GM23338 (cell line): ENCODE measurements at regions not wholly inside any gene's neighbourhood (a gene's known extent, or its start where the extent isn't known, plus 50 kb on each side); places are given as distances from the start of the nearest gene placed in this dataset.

ENCODE experiments used
- ATAC-seq: fragments of 200-7000 bp; cut with Tn5 transposase; 3 replicates; pipeline ENCODE4 v1.9.1; 2020
- DNase-seq: peaks from one replicate; pipeline ENCODE4 v3.0.0-alpha.2; 2015; ENCODE audit warnings: low spot score
- H2AFZ ChIP-seq: fragments of 200-600 bp; sonication (generic); 2 replicates; pipeline ENCODE4 v1.8.0; 2016; ENCODE audit warnings: antibody characterized with exemption, mild to moderate bottlenecking, moderate library complexity
- H3F3A ChIP-seq: fragments of 200-600 bp; sonication (generic); replicated peaks from 2 replicates; pipeline ENCODE4 v1.8.0; 2017; ENCODE audit warnings: antibody characterized with exemption, mixed run types, low read depth
- H3K27ac ChIP-seq: fragments of 200-600 bp; sonication (generic); 2 replicates; pipeline ENCODE4 v1.6.1; 2016; ENCODE audit warnings: low read depth
- H3K27me3 ChIP-seq: fragments of 200-600 bp; sonication (generic); 2 replicates; pipeline ENCODE4 v1.8.0; 2016; ENCODE audit warnings: mild to moderate bottlenecking, mixed run types, moderate library complexity; ENCODE audit not compliant: insufficient read depth
- H3K36me3 ChIP-seq: fragments of 200-600 bp; sonication (generic); 2 replicates; pipeline ENCODE4 v1.8.0; 2016; ENCODE audit warnings: mild to moderate bottlenecking; ENCODE audit not compliant: insufficient read depth
- H3K4me1 ChIP-seq: fragments of 200-600 bp; sonication (generic); 2 replicates; pipeline ENCODE4 v1.8.0; 2016; ENCODE audit warnings: mild to moderate bottlenecking, moderate library complexity; ENCODE audit not compliant: insufficient read depth
- H3K4me2 ChIP-seq: fragments of 200-600 bp; sonication (generic); 2 replicates; pipeline ENCODE4 v1.7.1; 2017; ENCODE audit warnings: mixed run types
- H3K4me3 ChIP-seq: fragments of 200-600 bp; sonication (generic); 2 replicates; pipeline ENCODE4 v1.6.1; 2016; ENCODE audit warnings: mixed run types
- H3K79me2 ChIP-seq: fragments of 200-600 bp; sonication (generic); replicated peaks from 2 replicates; pipeline ENCODE4 v1.8.0; 2017; ENCODE audit warnings: mild to moderate bottlenecking; ENCODE audit not compliant: insufficient read depth
- H3K9me2 ChIP-seq: fragments of 200-600 bp; sonication (generic); 2 replicates; pipeline ENCODE4 v1.8.0; 2017; ENCODE audit not compliant: insufficient read depth
- H4K20me1 ChIP-seq: fragments of 200-600 bp; sonication (generic); replicated peaks from 2 replicates; pipeline ENCODE4 v1.8.0; 2017; ENCODE audit warnings: mild to moderate bottlenecking; ENCODE audit not compliant: insufficient read depth
- H3K27ac Mint-ChIP-seq: 2 replicates; pipeline ENCODE4 v1.8.0; 2020; ENCODE audit warnings: inconsistent platforms, mild to moderate bottlenecking, moderate library complexity, mixed read lengths
- H3K27me3 Mint-ChIP-seq: 3 replicates; pipeline ENCODE4 v1.8.0; 2022; ENCODE audit warnings: low read depth, mild to moderate bottlenecking, moderate library complexity, mixed read lengths, inconsistent platforms; ENCODE audit not compliant: insufficient read depth, poor library complexity
- H3K36me3 Mint-ChIP-seq: 3 replicates; pipeline ENCODE4 v1.8.0; 2021; ENCODE audit warnings: low read depth, mild to moderate bottlenecking, inconsistent platforms, moderate library complexity, mixed read lengths
- H3K4me1 Mint-ChIP-seq: 3 replicates; pipeline ENCODE4 v1.8.0; 2020; ENCODE audit warnings: mild to moderate bottlenecking, inconsistent platforms, mixed read lengths
- H3K4me3 Mint-ChIP-seq: 3 replicates; pipeline ENCODE4 v1.8.0; 2021; ENCODE audit warnings: moderate library complexity, mild to moderate bottlenecking, inconsistent platforms, mixed read lengths
- H3K9me3 Mint-ChIP-seq: 3 replicates; pipeline ENCODE4 v1.8.0; 2020; ENCODE audit warnings: moderate library complexity, mild to moderate bottlenecking, inconsistent platforms, mixed read lengths
- CREB1 ChIP-seq: fragments of 250-450 bp; sonication (Bioruptor Pico); IDR thresholded peaks from 2 replicates; pipeline ENCODE4 v1.5.0; 2020; ENCODE audit warnings: low read depth, mild to moderate bottlenecking, moderate library complexity
- EZH2 ChIP-seq: fragments of 200-600 bp; sonication (generic); IDR thresholded peaks from one replicate; pipeline ENCODE4 v1.8.0; 2017; ENCODE audit warnings: antibody characterized with exemption, mild to moderate bottlenecking, low read depth; ENCODE audit not compliant: unreplicated experiment
- EZH2phosphoT487 ChIP-seq: fragments of 200-600 bp; sonication (generic); IDR thresholded peaks from one replicate; pipeline ENCODE4 v1.8.1; 2018; ENCODE audit warnings: antibody characterized with exemption; ENCODE audit not compliant: unreplicated experiment
- JUNB ChIP-seq: IDR thresholded peaks from one replicate; pipeline ENCODE4 v1.6.1; 2016; ENCODE audit warnings: antibody characterized with exemption; ENCODE audit not compliant: unreplicated experiment
- NANOG ChIP-seq: IDR thresholded peaks from 2 replicates; pipeline ENCODE4 v1.6.1; 2016; ENCODE audit warnings: antibody characterized with exemption, borderline replicate concordance
- POLR2AphosphoS5 ChIP-seq: IDR thresholded peaks from 2 replicates; pipeline ENCODE4 v1.6.1; 2016; ENCODE audit warnings: antibody characterized with exemption, low read depth
- STAT1 ChIP-seq: IDR thresholded peaks from one replicate; pipeline ENCODE4 v1.6.1; 2016; ENCODE audit warnings: antibody characterized with exemption; ENCODE audit not compliant: unreplicated experiment
- ZNF114 ChIP-seq: fragments of 250-450 bp; sonication (Bioruptor Pico); IDR thresholded peaks from 2 replicates; pipeline ENCODE4 v1.5.0; 2020; ENCODE audit warnings: mild to moderate bottlenecking, moderate library complexity
- ZNF331 ChIP-seq: fragments of 250-450 bp; sonication (Bioruptor Pico); IDR thresholded peaks from 2 replicates; pipeline ENCODE4 v1.5.0; 2020; ENCODE audit warnings: low read depth, mild to moderate bottlenecking, moderate library complexity
- TF ChIP-seq, protein P1 (sequence below): IDR thresholded peaks from 2 replicates; pipeline ENCODE4 v1.6.1; 2016; ENCODE audit warnings: antibody characterized with exemption
- TF ChIP-seq, protein P2 (sequence below): fragments of 250-450 bp; sonication (Bioruptor Pico); IDR thresholded peaks from 2 replicates; pipeline ENCODE4 v1.5.0; 2020; ENCODE audit warnings: mild to moderate bottlenecking, moderate library complexity
- TF ChIP-seq, protein P3 (sequence below): IDR thresholded peaks from one replicate; pipeline ENCODE4 v1.6.1; 2018; ENCODE audit warnings: antibody characterized with exemption; ENCODE audit not compliant: unreplicated experiment
- TF ChIP-seq, protein P4 (sequence below), 2 experiments: fragments of 200-600 bp in 1 of 2; sonication (generic) in 1 of 2; conservative IDR thresholded peaks; 2 replicates each; pipeline versions ENCODE4 v1.5.1 to v1.6.1; 2016 to 2017; ENCODE audit warnings: antibody characterized with exemption in 2 of 2, low read depth in 2 of 2, mild to moderate bottlenecking in 2 of 2, moderate library complexity in 1 of 2

DNA sequence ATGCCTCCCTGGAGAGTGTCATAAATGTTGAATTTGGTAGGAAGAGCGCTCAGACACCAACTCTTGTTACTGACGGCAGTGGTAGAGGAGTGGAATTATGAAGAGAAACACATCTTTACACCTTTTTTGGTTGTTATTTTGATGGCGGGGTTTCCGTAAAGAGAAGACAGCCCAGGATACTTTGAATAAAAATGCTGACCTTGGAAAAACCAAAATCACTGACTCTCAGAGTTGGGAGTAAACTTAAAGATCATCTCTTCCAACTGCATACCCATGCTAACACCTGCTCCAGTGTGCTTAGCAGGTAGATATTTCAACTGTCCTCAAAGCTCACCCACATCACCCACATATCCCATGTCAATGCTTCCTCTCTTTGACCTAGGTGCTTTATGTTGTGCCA, 498.6 kb downstream of the LIG4 start:
- no peak overlapping the region for H3K4me2 ChIP-seq
- H3K36me3 ChIP-seq: no peaks in the 10 kb centered on the region
- H3K4me3 ChIP-seq: no peak overlapping the region
- no peaks in the 10 kb centered on the region for H4K20me1 ChIP-seq
- Mint-ChIP-seq H3K9me3 (0 out of 3 replicates have a peak, but pooled peaks cover 3% of the 10 kb centered on the region), H3K36me3 (no peaks in the 10 kb centered on the region), H3K27ac (no peak overlapping the region), H3K27me3 (peaks cover 2% of the 10 kb centered on the region), H3K4me1 (peaks cover 22% of the 10 kb centered on the region), H3K4me3 (no peak overlapping the region)
- H3K79me2 ChIP-seq: 0 out of 2 replicates have a peak, but pooled peaks cover 8% of the 10 kb centered on the region
- H3K9me2 ChIP-seq: 0 out of 2 replicates have a peak, but pooled peaks cover 6% of the 10 kb centered on the region
- H2AFZ ChIP-seq: no peak overlapping the region
- no peak overlapping the region for H3K27ac ChIP-seq
- H3K4me1 ChIP-seq: peaks cover 17% of the 10 kb centered on the region
- H3K27me3 ChIP-seq: no peaks in the 10 kb centered on the region
- DNase-seq: no peak
- TF ChIP-seq EZH2phosphoT487 (no peak), STAT1 (no peak), POLR2AphosphoS5 (no peak), ZNF331 (CRISPR knock-in tag) (no peak), NANOG (no peak), EZH2 (no peak), ZNF114 (CRISPR knock-in tag) (no peak), CREB1 (CRISPR knock-in tag) (no peak), JUNB (no peak)
- TF ChIP-seq, protein P1, sequence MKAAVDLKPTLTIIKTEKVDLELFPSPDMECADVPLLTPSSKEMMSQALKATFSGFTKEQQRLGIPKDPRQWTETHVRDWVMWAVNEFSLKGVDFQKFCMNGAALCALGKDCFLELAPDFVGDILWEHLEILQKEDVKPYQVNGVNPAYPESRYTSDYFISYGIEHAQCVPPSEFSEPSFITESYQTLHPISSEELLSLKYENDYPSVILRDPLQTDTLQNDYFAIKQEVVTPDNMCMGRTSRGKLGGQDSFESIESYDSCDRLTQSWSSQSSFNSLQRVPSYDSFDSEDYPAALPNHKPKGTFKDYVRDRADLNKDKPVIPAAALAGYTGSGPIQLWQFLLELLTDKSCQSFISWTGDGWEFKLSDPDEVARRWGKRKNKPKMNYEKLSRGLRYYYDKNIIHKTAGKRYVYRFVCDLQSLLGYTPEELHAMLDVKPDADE: no peak
- TF ChIP-seq, protein P2, sequence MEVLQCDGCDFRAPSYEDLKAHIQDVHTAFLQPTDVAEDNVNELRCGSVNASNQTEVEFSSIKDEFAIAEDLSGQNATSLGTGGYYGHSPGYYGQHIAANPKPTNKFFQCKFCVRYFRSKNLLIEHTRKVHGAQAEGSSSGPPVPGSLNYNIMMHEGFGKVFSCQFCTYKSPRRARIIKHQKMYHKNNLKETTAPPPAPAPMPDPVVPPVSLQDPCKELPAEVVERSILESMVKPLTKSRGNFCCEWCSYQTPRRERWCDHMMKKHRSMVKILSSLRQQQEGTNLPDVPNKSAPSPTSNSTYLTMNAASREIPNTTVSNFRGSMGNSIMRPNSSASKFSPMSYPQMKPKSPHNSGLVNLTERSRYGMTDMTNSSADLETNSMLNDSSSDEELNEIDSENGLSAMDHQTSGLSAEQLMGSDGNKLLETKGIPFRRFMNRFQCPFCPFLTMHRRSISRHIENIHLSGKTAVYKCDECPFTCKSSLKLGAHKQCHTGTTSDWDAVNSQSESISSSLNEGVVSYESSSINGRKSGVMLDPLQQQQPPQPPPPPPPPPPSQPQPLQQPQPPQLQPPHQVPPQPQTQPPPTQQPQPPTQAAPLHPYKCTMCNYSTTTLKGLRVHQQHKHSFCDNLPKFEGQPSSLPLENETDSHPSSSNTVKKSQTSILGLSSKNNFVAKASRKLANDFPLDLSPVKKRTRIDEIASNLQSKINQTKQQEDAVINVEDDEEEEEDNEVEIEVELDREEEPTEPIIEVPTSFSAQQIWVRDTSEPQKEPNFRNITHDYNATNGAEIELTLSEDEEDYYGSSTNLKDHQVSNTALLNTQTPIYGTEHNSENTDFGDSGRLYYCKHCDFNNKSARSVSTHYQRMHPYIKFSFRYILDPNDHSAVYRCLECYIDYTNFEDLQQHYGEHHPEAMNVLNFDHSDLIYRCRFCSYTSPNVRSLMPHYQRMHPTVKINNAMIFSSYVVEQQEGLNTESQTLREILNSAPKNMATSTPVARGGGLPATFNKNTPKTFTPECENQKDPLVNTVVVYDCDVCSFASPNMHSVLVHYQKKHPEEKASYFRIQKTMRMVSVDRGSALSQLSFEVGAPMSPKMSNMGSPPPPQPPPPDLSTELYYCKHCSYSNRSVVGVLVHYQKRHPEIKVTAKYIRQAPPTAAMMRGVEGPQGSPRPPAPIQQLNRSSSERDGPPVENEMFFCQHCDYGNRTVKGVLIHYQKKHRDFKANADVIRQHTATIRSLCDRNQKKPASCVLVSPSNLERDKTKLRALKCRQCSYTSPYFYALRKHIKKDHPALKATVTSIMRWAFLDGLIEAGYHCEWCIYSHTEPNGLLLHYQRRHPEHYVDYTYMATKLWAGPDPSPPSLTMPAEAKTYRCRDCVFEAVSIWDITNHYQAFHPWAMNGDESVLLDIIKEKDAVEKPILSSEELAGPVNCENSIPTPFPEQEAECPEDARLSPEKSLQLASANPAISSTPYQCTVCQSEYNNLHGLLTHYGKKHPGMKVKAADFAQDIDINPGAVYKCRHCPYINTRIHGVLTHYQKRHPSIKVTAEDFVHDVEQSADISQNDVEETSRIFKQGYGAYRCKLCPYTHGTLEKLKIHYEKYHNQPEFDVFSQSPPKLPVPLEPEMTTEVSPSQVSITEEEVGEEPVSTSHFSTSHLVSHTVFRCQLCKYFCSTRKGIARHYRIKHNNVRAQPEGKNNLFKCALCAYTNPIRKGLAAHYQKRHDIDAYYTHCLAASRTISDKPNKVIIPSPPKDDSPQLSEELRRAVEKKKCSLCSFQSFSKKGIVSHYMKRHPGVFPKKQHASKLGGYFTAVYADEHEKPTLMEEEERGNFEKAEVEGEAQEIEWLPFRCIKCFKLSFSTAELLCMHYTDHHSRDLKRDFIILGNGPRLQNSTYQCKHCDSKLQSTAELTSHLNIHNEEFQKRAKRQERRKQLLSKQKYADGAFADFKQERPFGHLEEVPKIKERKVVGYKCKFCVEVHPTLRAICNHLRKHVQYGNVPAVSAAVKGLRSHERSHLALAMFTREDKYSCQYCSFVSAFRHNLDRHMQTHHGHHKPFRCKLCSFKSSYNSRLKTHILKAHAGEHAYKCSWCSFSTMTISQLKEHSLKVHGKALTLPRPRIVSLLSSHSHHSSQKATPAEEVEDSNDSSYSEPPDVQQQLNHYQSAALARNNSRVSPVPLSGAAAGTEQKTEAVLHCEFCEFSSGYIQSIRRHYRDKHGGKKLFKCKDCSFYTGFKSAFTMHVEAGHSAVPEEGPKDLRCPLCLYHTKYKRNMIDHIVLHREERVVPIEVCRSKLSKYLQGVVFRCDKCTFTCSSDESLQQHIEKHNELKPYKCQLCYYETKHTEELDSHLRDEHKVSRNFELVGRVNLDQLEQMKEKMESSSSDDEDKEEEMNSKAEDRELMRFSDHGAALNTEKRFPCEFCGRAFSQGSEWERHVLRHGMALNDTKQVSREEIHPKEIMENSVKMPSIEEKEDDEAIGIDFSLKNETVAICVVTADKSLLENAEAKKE (CRISPR knock-in tag): no peak
- TF ChIP-seq, protein P3, sequence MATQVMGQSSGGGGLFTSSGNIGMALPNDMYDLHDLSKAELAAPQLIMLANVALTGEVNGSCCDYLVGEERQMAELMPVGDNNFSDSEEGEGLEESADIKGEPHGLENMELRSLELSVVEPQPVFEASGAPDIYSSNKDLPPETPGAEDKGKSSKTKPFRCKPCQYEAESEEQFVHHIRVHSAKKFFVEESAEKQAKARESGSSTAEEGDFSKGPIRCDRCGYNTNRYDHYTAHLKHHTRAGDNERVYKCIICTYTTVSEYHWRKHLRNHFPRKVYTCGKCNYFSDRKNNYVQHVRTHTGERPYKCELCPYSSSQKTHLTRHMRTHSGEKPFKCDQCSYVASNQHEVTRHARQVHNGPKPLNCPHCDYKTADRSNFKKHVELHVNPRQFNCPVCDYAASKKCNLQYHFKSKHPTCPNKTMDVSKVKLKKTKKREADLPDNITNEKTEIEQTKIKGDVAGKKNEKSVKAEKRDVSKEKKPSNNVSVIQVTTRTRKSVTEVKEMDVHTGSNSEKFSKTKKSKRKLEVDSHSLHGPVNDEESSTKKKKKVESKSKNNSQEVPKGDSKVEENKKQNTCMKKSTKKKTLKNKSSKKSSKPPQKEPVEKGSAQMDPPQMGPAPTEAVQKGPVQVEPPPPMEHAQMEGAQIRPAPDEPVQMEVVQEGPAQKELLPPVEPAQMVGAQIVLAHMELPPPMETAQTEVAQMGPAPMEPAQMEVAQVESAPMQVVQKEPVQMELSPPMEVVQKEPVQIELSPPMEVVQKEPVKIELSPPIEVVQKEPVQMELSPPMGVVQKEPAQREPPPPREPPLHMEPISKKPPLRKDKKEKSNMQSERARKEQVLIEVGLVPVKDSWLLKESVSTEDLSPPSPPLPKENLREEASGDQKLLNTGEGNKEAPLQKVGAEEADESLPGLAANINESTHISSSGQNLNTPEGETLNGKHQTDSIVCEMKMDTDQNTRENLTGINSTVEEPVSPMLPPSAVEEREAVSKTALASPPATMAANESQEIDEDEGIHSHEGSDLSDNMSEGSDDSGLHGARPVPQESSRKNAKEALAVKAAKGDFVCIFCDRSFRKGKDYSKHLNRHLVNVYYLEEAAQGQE: no peak
- TF ChIP-seq, protein P4, sequence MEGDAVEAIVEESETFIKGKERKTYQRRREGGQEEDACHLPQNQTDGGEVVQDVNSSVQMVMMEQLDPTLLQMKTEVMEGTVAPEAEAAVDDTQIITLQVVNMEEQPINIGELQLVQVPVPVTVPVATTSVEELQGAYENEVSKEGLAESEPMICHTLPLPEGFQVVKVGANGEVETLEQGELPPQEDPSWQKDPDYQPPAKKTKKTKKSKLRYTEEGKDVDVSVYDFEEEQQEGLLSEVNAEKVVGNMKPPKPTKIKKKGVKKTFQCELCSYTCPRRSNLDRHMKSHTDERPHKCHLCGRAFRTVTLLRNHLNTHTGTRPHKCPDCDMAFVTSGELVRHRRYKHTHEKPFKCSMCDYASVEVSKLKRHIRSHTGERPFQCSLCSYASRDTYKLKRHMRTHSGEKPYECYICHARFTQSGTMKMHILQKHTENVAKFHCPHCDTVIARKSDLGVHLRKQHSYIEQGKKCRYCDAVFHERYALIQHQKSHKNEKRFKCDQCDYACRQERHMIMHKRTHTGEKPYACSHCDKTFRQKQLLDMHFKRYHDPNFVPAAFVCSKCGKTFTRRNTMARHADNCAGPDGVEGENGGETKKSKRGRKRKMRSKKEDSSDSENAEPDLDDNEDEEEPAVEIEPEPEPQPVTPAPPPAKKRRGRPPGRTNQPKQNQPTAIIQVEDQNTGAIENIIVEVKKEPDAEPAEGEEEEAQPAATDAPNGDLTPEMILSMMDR (conservative IDR thresholded peaks at IDR 0.05; ENCODE audit: low read depth in 2 of 2): no peak
- no peaks in the 10 kb centered on the region for H3F3A ChIP-seq
- no peak for ATAC-seq
